ENCODE measurements at regions not wholly inside any gene's neighbourhood (a gene's known extent, or its start where the extent isn't known, plus 50 kb on each side); places are given as distances from the start of the nearest gene placed in this dataset.
A peak's percentile ranks its signal among the peaks of the same experiment; 100 is the strongest.
"Not testable (repeated sequence)": the region's sequence is repeated elsewhere in the genome, so short reads cannot be mapped to it uniquely, and the experiment has no call there.

DNA sequence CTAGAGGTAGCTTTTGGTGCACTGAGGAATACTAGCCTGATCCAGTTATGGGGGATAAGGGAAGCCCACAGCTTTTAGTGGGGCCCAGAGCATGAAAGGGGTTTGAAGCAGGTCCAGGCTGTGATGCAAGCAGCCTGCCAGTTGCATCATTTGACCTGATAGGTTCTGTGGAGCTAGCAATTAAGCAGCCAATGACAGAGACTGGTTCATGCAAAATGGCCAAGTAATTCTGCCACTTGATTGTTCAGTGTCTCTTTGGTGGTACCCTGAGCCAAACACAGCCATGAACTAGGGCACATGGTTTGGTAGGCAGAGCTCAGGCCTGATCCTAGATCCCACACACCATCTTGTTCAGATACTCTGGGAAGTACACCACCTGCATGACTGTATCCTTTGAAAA, 91.0 kb upstream of the PRR23C start:
- DNase-seq = no peak

DNA sequence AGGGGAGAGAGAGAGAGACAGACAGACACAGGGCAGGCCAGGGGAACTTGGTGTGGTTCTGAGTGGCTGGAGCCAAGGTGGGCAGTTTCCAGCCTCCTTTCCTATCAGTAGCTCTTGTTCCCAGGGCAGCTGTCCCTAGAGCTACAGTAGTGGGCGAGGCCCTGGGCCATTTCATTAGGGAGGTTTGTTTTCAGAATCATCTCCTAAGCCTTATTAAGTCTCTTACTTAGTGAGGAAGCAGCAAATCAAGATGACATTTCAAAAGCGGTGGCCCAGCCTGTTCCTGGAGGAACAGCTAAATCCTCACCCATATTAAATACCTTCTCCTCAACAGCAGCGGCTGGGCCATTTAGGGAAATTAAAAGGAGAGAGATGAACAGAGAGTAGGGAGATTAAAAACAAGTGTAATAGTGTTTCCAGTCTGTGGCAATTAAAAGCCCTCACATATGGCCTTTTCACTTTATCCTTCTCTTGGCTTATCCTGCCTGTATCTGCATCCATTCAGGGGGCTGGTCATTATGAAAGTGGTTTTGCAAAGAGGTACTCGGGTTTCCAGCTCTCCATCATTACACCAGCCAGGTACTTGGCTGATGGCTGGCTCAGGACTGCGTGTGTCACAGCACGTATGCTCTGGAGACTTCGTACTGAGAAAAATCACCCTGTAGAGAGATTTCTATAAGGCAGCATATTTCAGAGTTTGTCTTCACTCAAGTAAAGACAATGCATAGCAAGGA, 91.9 kb upstream of the PRR23C start:
- DNase-seq = peak; percentile 39

DNA sequence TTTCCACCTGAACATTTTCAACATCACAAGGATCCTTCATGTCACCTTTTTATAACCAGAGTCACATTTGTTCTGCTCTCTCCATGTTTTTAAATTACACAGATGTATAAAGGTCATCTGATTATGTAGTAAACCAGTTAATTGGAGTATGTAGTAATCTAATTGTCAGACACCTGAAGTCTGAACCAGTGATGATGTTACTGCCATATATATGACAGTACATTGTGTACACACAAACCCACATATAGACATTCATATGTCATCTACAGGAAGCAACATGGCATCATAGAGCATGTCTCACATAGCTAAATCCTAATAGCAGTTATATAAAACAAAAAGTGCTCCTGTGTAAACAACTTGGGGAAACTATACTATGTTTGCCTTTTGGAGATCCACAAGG, 95.9 kb upstream of the PRR23C start:
- no peak for DNase-seq

DNA sequence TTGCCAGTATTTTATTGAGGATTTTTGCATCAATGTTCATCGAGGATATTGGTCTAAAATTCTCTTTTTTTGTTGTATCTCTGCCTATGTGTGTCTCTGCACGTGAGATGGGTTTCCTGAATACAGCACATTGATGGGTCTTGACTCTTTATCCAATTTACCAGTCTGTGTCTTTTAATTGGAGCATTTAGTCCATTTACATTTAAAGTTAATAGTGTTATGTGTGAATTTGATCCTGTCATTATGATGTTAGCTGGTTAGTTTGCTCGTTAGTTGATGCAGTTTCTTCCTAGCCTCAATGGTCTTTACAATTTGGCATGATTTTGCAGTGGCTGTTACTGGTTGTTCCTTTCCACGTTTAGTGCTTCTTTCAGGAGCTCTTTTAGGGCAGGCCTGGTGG, 101.3 kb upstream of the PRR23C start:
- not testable (repeated sequence) for DNase-seq

DNA sequence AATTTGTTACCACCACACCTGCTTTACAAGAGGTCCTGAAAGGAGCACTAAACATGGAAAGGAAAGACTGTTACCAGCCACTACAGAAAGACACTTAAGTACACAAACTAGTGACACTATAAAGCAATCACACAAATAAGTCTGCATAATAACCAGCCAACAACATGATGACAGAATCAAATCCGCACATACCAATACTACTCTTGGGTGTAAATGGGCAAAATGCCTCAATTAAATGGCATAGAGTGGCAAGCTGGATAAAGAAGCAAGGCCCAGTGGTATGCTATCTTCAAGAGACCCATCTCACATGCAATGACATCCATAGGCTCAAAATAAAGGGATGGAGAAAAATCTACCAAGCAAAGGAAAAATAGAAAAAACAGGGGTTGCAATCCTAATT, 106.8 kb upstream of the PRR23C start:
- DNase-seq = no peak

DNA sequence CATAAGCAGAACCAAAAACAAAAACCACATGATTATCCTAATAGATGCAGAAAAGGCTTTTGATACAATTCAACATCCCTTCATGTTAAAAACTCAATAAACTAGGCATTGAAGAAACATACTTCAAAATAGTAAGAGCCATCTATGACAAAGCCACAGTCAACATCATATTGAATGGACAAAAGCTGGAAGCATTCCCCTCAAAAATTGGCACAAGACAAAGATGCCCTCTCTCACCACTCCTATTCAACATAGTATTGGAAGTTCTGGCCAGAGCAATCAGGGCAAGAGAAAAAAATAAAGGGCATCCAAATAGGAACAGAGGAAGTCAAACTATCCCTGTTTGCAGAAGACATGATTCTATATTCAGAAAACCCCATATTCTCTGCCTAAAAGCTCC, 108.7 kb upstream of the PRR23C start:
- DNase-seq = not testable (repeated sequence)

DNA sequence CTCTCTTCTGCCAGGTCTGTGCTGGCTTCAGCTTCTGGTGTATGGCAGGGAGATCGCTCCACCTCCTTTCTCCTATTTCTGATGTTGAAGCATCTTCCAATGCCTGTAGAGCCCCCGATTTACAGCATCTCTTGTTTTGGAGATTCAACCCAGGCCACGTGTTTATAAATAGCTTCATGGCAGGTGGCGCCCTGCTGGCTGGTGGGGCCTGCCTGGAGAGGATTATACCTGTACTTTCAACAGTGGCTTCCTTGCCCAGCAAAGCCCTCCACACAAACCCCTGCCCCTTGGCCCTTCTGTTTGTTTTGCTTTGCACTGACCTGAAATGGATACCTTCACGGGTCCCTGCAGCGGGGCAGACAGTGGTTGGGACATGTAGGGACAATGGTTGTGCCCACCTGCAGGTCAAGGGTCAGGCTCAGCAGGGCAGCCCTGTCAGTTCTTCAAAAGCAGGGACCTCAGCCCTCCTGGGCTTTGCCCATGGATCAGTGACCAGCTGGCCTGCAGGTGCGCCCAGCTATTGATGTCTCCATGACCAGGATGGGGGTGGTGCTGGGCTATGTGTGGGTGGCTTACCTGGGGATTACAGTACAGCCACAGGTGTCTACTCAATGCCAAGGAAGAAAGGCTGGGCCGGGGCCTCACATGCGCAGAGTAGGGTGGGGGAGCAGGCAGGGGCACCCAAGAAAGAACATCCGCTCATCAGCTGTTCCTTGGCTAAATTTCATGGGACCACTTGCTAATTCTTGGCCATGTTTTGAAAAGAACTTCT, 112.7 kb upstream of the PRR23C start:
- DNase-seq = no peak

DNA sequence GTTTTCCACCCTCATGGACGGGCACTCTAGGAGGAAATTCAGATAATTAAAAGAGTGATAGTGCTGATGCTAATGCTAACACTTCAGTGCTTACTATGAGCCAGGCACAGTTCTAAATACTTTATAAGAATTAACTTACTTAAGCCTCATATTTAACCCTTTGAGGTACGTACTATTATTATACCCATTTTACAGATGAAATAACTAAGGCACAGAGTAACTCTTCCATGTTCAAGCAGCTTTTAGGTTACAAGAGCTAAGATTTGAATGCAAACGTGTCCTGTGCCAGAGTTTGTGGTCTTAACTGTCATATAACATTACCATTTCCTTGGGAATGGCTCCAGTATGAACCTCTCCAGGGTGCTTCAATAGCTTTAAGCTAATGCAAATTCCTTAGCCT, 114.7 kb upstream of the PRR23C start:
- no peak for DNase-seq

DNA sequence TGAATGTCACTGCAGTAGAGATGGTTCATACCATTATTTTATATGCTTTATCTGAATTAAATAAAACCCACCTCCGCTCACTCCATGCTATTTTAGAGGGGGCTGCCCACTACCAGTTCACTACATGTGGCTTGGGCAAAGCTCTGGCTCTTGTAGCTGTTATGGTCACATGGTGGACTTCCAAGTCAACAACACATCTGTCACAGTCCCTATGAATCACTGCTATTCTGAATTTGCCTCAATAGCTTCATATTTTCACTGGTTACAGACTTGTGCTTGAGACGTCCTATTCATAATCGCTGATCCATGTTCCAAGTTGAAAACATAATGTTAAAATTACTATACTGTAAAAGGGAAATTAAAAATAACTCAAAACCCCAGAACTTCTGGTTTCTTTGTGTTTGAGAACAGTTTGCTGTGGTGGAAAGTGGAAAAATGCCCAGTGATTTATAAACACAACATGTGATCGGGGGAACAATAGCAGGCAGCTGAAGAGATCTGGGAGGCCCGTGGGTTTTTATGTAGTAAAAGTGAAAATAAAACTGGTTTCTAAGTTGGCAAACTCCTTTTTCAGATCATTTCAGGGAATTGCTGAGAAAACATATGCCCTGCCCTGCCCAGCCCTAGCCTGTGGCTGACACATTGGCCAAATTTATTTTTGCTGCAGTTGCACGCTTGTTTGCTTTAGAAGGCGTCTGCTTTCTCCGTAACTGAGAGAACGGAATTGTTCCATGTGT, 128.8 kb upstream of the PRR23C start:
- no peak for DNase-seq

DNA sequence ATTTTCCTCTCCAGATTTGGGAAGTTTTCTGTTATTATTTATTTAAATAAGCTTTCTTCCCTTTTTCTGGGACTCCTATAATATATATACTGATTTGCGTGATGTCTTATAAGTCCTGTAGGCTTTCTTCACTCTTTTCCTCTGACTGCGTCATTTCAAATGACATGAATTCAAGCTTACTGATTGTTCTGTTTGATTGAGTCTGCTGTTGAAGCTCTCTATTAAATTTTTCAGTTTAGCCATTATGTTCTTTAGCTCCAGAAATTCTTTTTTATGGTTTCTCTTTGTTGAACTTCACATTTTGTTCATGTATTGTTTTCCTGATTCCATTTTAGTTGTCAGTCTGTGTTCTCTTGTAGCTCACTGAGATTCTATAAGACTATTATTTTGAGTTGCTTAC, 135.8 kb upstream of the PRR23C start:
- no peak for DNase-seq

DNA sequence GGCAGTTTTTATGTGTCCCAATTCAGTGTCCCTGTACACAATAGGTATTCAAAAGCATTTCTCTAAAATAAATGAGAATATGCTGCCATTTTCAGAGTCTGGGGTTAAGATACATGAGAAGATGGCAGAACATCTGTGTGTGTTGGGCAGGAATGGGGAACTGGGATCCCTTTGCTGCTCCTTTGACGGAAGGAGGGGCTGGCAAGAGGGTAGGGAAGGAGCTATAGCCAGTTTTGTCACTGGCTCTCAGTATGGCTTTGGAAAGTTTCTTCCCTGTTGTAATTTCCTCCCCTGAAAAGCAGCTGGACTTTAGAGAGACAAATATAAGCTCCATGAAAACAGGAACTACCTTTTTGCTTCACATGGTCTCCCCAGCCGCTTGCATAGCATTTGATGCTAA, 137.5 kb upstream of the PRR23C start:
- DNase-seq = no peak

DNA sequence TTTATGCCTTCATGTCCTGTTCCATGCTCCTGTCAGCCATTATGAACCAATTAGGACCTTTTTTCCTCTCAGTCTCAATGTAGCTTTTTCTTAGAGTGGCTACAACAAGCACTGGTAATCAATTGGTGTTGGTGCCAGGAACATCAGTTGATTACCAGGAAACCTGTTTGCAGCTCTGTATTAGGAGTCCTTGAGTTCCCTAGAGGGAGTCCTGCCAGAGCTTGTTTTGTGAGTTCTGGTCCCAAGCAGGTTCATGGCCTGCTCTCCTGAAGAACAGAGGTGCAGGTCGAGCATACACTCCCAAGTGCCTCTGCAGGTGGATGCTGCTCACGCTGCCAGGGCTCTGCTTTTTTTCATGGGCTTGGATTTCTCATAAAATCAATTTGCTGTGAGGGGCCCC, 137.9 kb upstream of the PRR23C start:
- DNase-seq = no peak

DNA sequence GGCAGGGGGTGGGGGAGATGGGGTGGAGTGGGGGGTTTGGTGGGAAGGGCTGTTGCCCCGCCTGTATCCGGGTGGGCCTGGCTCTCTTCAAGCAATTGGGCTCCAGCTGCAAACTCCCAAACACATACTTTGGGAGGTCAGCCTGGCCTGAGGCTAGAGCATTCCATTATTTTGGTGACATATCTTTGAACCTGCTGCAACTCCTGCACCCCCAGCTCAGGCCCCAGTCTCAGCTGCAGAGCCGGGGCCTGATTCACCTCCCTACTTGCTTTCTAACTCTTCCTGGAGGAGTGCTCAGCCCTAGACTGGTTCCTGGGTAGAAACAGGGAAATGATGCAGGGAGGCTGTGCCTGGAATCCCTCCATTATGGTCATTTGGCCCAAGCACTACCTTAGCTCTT, 140.8 kb upstream of the PRR23C start:
- no peak for DNase-seq

DNA sequence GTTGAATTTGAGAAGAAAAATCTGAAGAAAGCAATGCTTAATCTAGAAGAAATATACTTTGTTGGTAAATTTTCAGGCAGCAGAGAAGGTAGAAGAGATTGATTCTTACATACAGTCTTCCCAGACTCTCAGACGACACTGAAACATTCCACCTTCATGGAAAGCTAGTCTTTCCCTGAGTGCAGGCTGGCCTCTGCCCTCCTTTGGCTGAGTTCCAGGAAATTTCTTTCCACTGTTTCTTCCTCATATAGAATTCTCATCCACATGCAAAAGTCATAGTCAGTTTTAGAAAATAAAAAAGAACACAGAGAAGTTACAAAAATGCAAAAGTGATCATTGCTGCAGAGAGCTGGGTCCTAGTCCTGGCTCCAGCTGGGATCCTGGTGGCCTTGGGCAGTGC, 142.5 kb upstream of the PRR23C start:
- DNase-seq = no peak

DNA sequence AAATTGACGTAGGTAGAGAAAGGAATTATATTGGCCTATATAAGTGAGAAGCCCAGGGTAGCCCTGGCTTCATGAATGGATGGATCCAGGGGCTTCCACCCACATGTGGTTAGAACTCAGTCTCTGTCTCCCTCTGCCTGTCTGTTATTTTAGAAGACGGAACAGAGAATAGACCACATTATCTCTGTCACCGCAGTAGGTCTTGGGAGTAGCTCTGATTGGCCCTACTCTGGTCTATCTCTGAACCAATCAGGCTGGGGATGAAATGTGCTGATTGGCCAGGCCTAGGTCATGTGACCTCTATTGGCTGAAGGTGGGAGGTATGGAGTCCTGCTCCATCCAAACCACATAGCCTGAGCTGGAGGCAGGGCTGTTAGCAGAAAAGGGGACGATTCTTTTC, 143.0 kb upstream of the PRR23C start:
- no peak for DNase-seq

DNA sequence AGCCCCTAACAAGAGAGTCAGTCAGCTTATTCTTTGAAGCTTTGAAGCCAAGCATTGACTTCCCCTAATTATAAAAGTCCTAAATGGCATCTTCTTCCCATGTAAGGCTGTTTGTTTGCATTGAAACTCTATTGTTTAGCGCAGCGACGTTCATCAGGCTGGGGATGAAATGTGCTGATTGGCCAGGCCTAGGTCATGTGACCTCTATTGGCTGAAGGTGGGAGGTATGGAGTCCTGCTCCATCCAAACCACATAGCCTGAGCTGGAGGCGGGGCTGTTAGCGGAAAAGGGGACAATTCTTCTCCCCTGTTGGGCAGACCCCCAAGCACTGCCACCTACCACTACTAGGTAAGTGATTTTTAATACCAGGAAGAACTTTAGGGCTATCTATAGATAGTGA, 145.3 kb upstream of the PRR23C start:
- DNase-seq = no peak

DNA sequence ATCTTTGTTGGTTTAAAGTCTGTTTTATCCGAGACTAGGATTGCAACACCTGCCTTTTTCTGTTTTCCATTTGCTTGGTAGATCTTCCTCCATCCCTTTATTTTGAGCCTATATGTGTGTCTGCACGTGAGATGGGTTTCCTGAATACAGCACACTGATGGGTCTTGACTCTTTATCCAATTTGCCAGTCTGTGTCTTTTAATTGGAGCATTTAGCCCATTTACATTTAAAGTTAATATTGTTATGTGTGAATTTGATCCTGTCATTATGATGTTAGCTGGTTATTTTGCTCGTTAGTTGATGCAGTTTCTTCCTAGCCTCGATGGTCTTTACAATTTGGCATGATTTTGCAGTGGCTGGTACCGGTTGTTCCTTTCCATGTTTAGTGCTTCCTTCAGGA, 149.4 kb upstream of the MRPS22 start:
- DNase-seq = not testable (repeated sequence)

DNA sequence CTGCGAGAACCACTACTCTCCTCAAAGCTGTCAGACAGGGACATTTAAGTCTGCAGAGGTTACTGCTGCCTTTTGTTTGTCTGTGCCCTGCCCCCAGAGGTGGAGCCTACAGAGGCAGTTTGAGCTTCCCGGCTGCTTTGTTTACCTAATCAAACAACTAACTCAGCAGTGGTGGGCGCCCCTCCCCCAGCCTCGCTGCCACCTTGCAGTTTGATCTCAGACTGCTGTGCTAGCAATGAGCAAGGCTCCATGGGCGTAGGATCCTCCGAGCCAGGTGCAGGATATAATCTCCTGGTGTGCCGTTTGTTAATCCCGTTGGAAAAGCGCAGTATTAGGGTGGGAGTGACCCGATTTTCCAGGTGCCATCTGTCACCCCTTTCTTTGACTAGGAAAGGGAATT, 147.7 kb upstream of the MRPS22 start:
- DNase-seq = not testable (repeated sequence)

DNA sequence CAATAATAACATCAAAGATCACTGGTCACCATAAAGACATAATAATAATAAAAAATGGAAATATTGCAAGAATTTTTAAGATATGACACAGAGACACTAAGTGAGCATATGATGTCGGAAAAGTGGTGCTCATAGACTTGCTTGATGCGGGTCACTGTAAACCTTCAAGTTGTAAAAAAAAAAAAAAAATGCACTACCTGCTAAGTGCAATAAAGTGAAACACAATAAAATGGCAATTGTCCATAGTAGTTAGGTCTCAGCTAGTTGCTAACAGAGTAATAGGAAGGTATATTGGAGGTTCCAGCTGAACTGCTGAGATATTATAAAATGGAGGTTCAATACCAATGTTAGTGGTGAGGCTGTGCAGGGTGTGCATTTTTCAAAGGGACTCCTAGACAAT, 146.6 kb upstream of the MRPS22 start:
- no peak for DNase-seq

DNA sequence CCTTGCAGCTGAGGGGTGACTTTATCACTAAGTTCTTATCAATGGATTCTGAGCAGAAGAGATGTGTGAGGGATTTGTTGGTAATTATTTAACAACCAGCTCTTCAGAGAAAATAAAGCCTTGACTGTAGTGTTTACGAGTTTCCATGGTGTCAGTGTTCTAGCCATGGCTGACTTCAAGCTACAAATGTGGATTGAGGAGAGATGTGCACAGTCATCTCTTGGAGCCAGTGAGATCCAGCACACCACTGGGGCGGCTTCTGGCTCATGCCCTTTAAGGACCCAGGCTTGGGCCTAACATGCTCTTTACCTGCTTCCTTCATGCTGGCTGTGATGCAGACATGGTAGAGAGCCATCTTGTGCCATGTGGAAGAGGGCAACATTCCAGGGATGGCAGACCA, 145.6 kb upstream of the MRPS22 start:
- no peak for DNase-seq

DNA sequence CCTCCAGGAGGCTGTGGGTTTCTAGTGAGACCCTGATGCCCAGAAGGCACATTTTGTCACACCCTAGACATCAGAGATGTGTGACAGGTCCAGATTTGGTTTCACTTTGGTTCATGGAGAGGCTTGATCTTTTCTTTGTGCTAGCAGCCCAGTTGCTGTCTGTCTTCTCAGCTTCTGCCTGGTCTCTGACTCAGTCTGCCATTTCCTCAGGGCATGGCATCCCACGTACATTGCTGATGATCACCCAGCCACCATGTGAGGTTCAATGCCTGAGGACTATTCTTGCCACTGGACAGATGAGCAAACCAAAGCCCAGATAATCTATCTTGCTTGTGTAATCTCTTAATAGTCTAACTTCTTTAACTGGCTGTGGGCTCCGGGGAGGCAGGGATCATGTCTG, 144.9 kb upstream of the MRPS22 start:
- DNase-seq = no peak

DNA sequence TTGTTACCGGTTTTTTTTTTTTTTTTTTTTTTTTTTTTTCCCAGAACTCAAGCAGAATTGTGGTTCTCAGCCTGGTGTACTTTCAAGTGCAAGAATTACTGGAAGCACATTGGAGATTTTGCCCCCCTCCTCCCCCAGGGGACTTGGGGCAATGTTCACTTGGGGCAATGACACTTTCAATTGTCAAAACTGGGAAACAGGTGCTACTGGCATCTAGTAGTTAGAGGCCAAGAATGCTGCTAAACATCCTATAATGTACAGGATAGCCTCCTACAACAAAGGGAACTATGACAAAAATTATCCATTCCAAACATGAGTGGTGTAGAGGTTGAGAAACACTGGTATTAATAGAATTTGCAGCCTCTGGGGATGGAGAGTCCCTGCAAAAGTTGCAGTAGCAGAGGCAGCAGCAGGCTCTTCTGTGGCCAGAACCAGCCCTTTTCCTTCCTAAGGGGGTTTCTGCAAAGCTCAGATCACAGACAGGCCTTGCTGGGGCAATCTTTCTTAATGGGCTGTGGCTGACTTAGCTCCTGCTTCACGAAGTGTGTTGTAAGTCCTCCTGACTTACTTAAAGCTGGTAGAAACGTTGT, 144.3 kb upstream of the MRPS22 start:
- no peak for DNase-seq
